BJ (cell line): ENCODE measurements at regions not wholly inside any gene's neighbourhood (a gene's known extent, or its start where the extent isn't known, plus 50 kb on each side); places are given as distances from the start of the nearest gene placed in this dataset.

Source experiments
- CTCF ChIA-PET: fragments of 350-600 bp; formaldehyde crosslinking; extraction: SDS; loops from one replicate; lab custom pipeline; 2021; ENCODE audit warnings: antibody characterized with exemption, inconsistent platforms; lab: Yijun Ruan, JAX
- POLR2A ChIA-PET: fragments of 300-600 bp; sonication (Branson Sonifier 250); formaldehyde crosslinking; extraction: SDS; loops from one replicate; lab custom pipeline; 2021; ENCODE audit warnings: antibody characterized with exemption; lab: Charles Lee
- DNase-seq: peaks from one replicate; pipeline ENCODE4 v3.0.0-alpha.2; 2011; ENCODE audit warnings: low read depth
- H3K27me3 ChIP-seq: 2 replicates; pipeline ENCODE4 v1.6.0; 2011; ENCODE audit warnings: low read length; ENCODE audit not compliant: control insufficient read depth, insufficient read depth
- H3K36me3 ChIP-seq: 2 replicates; pipeline ENCODE4 v1.5.1; 2011; ENCODE audit warnings: low read length; ENCODE audit not compliant: control insufficient read depth, insufficient read depth
- H3K4me3 ChIP-seq: 2 replicates; pipeline ENCODE4 v1.5.1; 2011; ENCODE audit warnings: low read depth, mild to moderate bottlenecking, control low read depth, low read length
- CTCF ChIP-seq: IDR thresholded peaks from 2 replicates; pipeline ENCODE4 v1.5.1; 2011; ENCODE audit warnings: low read depth, mild to moderate bottlenecking, control low read depth, inconsistent platforms, low read length, moderate library complexity; ENCODE audit not compliant: insufficient read depth

GRCh38 chr13:99053636-99054233 lies 75.9 kb upstream of the DOCK9 start:
- TF ChIP-seq CTCF, result no peak
- H3K36me3 ChIP-seq, result no peaks in the 10 kb centered on the region
- ChIA-PET CTCF (interaction anchor here (0.6 kb wide), 1 partner anchor 30 kb away, joined by 4 read pairs; no protein-coding TSS in a partner anchor), POLR2A (no interaction called here)
- no peak overlapping the region for H3K4me3 ChIP-seq
- H3K27me3 ChIP-seq, result no peaks in the 10 kb centered on the region
- no peak for DNase-seq

DNA sequence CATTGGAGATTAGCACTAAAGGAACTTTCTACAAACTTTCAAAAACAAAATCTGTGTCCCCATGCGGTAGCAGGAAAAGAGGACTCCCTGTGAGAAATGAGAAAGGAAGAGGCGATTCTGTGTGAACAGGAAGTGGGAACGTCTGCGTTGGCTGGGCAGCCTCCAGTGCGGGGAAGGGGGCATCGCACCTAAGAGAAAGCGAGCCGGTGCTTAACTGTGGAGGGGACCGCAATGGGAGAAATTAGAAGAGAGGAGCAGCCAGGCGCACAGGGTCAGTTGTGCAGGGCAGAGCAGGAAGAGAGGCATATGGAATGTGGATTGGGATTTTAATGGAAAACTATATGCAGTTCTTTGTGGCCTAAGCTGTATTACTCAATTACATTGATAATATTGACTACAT lies 77.4 kb upstream of the DOCK9 start:
- DNase-seq, result no peak
- no peak overlapping the region for H3K4me3 ChIP-seq
- POLR2A ChIA-PET, result no interaction called here
- H3K27me3 ChIP-seq, result no peaks in the 10 kb centered on the region
- TF ChIP-seq CTCF, result no peak
- H3K36me3 ChIP-seq, result no peaks in the 10 kb centered on the region
- CTCF ChIA-PET, result interaction anchor here (0.9 kb wide), 1 partner anchor 9 kb away, joined by 3 read pairs; no protein-coding TSS in a partner anchor

- DNase-seq, result no peak
- ChIA-PET CTCF (interaction anchor here (0.9 kb wide), 1 partner anchor 8 kb away, joined by 3 read pairs; no protein-coding TSS in a partner anchor), POLR2A (no interaction called here)
- Histone ChIP-seq H3K27me3 (no peaks in the 10 kb centered on the region), H3K4me3 (no peak overlapping the region), H3K36me3 (no peaks in the 10 kb centered on the region)
- no peak for TF ChIP-seq CTCF
Measured at GRCh38 chr13:99055735-99056134, 77.9 kb upstream of the DOCK9 start.

GRCh38 chr13:99056381-99057014 lies 78.6 kb upstream of the DOCK9 start:
- no peak for DNase-seq
- H3K36me3 ChIP-seq, result no peaks in the 10 kb centered on the region
- H3K4me3 ChIP-seq, result no peak overlapping the region
- ChIA-PET CTCF (interaction anchor here (1.1 kb wide), 2 partner anchors 22 to 213 kb away, joined by 3 read pairs; no protein-coding TSS in a partner anchor), POLR2A (no interaction called here)
- no peaks in the 10 kb centered on the region for H3K27me3 ChIP-seq
- no peak for TF ChIP-seq CTCF

GRCh38 chr13:99057310-99057975 lies 79.6 kb upstream of the DOCK9 start:
- ChIA-PET CTCF (interaction anchor here (1.1 kb wide), 2 partner anchors 23 to 212 kb away, joined by 3 read pairs; no protein-coding TSS in a partner anchor), POLR2A (no interaction called here)
- no peak for TF ChIP-seq CTCF
- no peak for DNase-seq
- Histone ChIP-seq H3K4me3 (no peak overlapping the region), H3K27me3 (no peaks in the 10 kb centered on the region), H3K36me3 (no peaks in the 10 kb centered on the region)
